ENCODE measurements at regions not wholly inside any gene's neighbourhood (a gene's known extent, or its start where the extent isn't known, plus 50 kb on each side); places are given as distances from the start of the nearest gene placed in this dataset.

- no peak for DNase-seq
- TF ChIP-seq EZH2 (IDR thresholded peaks at IDR 0.05; ENCODE audit: borderline replicate concordance, low read depth, low read length, severe bottlenecking), result no peak
Observed at GRCh38 chr2:103773884-103774283, 1012.1 kb downstream of the TMEM182 start.

GRCh38 chr2:103780088-103780702 is 1018.4 kb downstream of the TMEM182 start:
- Histone ChIP-seq H3K9ac (ENCODE audit: low read depth, low read length) (no peak overlapping the region), H4K20me1 (ENCODE audit: insufficient read depth, low read length) (no peaks in the 10 kb centered on the region), H2AFZ (ENCODE audit: low read depth, low read length) (no peak overlapping the region), H3K36me3 (ENCODE audit: insufficient read depth, low read length) (no peaks in the 10 kb centered on the region), H3K79me2 (ENCODE audit: insufficient read depth, low read length) (no peaks in the 10 kb centered on the region), H3K9me3 (ENCODE audit: insufficient read depth, low read length, severe bottlenecking) (no peaks in the 10 kb centered on the region), H3K27me3 (ENCODE audit: insufficient read depth, low read length, poor library complexity) (no peaks in the 10 kb centered on the region), H3K27ac (ENCODE audit: low read length) (no peak overlapping the region), H3K4me1 (ENCODE audit: insufficient read depth, low read length) (no peaks in the 10 kb centered on the region), H3K4me2 (ENCODE audit: insufficient read depth, low read length) (no peak overlapping the region), H3K4me3 (ENCODE audit: low read depth in 1 of 2, low read length in 2 of 2) (no peak overlapping the region)
- TF ChIP-seq CTCF (IDR thresholded peaks at IDR 0.05; ENCODE audit: borderline replicate concordance, extremely low read depth, low read length, poor library complexity, severe bottlenecking), result no peak
- no peak for TF ChIP-seq EZH2 (IDR thresholded peaks at IDR 0.05; ENCODE audit: borderline replicate concordance, low read depth, low read length, severe bottlenecking)
- no peak for DNase-seq
- ATAC-seq (ENCODE audit: insufficient read depth, low read depth), result no peak

More at GRCh38 chr2:103773884-103774283, 1012.1 kb downstream of the TMEM182 start:
- Histone ChIP-seq H3K9me3 (ENCODE audit: insufficient read depth, low read length, severe bottlenecking) (no peaks in the 10 kb centered on the region), H3K4me1 (ENCODE audit: insufficient read depth, low read length) (no peaks in the 10 kb centered on the region), H3K27ac (ENCODE audit: low read length) (no peak overlapping the region), H3K27me3 (ENCODE audit: insufficient read depth, low read length, poor library complexity) (no peaks in the 10 kb centered on the region), H3K4me2 (ENCODE audit: insufficient read depth, low read length) (no peak overlapping the region), H3K36me3 (ENCODE audit: insufficient read depth, low read length) (no peaks in the 10 kb centered on the region), H3K9ac (ENCODE audit: low read depth, low read length) (no peak overlapping the region), H2AFZ (ENCODE audit: low read depth, low read length) (no peak overlapping the region), H3K79me2 (ENCODE audit: insufficient read depth, low read length) (no peaks in the 10 kb centered on the region), H4K20me1 (ENCODE audit: insufficient read depth, low read length) (no peaks in the 10 kb centered on the region), H3K4me3 (ENCODE audit: low read depth in 1 of 2, low read length in 2 of 2) (no peak overlapping the region)
- no peak for ATAC-seq (ENCODE audit: insufficient read depth, low read depth)

GRCh38 chr2:103781313-103781712 is 1019.5 kb downstream of the TMEM182 start:
- H3K36me3 ChIP-seq (ENCODE audit: insufficient read depth, low read length), result no peaks in the 10 kb centered on the region
- H3K27ac ChIP-seq (ENCODE audit: low read length), result no peak overlapping the region
- no peaks in the 10 kb centered on the region for H4K20me1 ChIP-seq (ENCODE audit: insufficient read depth, low read length)
- no peak overlapping the region for H3K4me2 ChIP-seq (ENCODE audit: insufficient read depth, low read length)
- H3K9ac ChIP-seq (ENCODE audit: low read depth, low read length), result no peak overlapping the region
- H2AFZ ChIP-seq (ENCODE audit: low read depth, low read length), result no peak overlapping the region
- no peak overlapping the region for H3K4me3 ChIP-seq (ENCODE audit: low read depth in 1 of 2, low read length in 2 of 2)
- no peaks in the 10 kb centered on the region for H3K27me3 ChIP-seq (ENCODE audit: insufficient read depth, low read length, poor library complexity)
- TF ChIP-seq EZH2 (IDR thresholded peaks at IDR 0.05; ENCODE audit: borderline replicate concordance, low read depth, low read length, severe bottlenecking) (no peak), CTCF (IDR thresholded peaks at IDR 0.05; ENCODE audit: borderline replicate concordance, extremely low read depth, low read length, poor library complexity, severe bottlenecking) (no peak)
- ATAC-seq (ENCODE audit: insufficient read depth, low read depth) (no peak), DNase-seq (no peak)
- H3K9me3 ChIP-seq (ENCODE audit: insufficient read depth, low read length, severe bottlenecking), result no peaks in the 10 kb centered on the region
- H3K79me2 ChIP-seq (ENCODE audit: insufficient read depth, low read length), result no peaks in the 10 kb centered on the region
- no peaks in the 10 kb centered on the region for H3K4me1 ChIP-seq (ENCODE audit: insufficient read depth, low read length)

GRCh38 chr2:103784261-103784660 is 1022.4 kb downstream of the TMEM182 start:
- no peak overlapping the region for H3K9ac ChIP-seq (ENCODE audit: low read depth, low read length)
- no peak overlapping the region for H2AFZ ChIP-seq (ENCODE audit: low read depth, low read length)
- H3K36me3 ChIP-seq (ENCODE audit: insufficient read depth, low read length), result no peaks in the 10 kb centered on the region
- H3K4me2 ChIP-seq (ENCODE audit: insufficient read depth, low read length), result no peak overlapping the region
- no peaks in the 10 kb centered on the region for H3K27me3 ChIP-seq (ENCODE audit: insufficient read depth, low read length, poor library complexity)
- no peak overlapping the region for H3K27ac ChIP-seq (ENCODE audit: low read length)
- H3K4me3 ChIP-seq (ENCODE audit: low read depth in 1 of 2, low read length in 2 of 2), result no peak overlapping the region
- no peaks in the 10 kb centered on the region for H3K9me3 ChIP-seq (ENCODE audit: insufficient read depth, low read length, severe bottlenecking)
- TF ChIP-seq CTCF (IDR thresholded peaks at IDR 0.05; ENCODE audit: borderline replicate concordance, extremely low read depth, low read length, poor library complexity, severe bottlenecking) (no peak), EZH2 (IDR thresholded peaks at IDR 0.05; ENCODE audit: borderline replicate concordance, low read depth, low read length, severe bottlenecking) (no peak)
- H4K20me1 ChIP-seq (ENCODE audit: insufficient read depth, low read length), result no peaks in the 10 kb centered on the region
- DNase-seq (no peak), ATAC-seq (ENCODE audit: insufficient read depth, low read depth) (no peak)
- no peaks in the 10 kb centered on the region for H3K79me2 ChIP-seq (ENCODE audit: insufficient read depth, low read length)
- H3K4me1 ChIP-seq (ENCODE audit: insufficient read depth, low read length), result no peaks in the 10 kb centered on the region
